ENCODE measurements at regions not wholly inside any gene's neighbourhood (a gene's known extent, or its start where the extent isn't known, plus 50 kb on each side); places are given as distances from the start of the nearest gene placed in this dataset.

DNA sequence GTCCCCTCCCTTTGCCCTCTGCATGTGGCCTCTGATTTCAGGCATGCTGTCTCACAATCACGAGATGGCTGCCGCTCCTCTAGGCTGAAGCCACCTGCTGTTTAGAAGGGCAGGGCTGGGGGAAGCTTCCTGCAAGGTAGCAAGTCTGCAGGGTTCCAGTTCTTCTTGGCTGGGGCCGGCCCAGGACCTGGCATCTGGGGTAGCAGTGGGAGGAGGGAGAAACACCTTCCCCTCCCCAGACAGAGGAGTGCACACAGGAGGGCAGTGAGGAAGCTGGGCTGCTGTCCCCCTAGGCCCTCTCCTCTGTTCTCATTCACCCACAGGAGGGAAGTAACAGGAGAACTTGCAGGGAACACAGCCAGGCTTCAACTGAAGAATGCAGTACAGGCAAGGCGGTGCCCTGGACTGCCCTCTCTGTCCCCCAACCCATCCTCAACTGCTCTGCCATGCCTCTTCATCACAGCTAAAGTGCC lies 345.9 kb upstream of the HS6ST1 start:
- no peak for TF ChIP-seq TP53 (CRISPR knock-in tag; IDR thresholded peaks at IDR 0.05)
- TF ChIP-seq ZNF219 (CRISPR knock-in tag; IDR thresholded peaks at IDR 0.05; ENCODE audit: borderline replicate concordance), result no peak
- TF ChIP-seq FOXK1 (CRISPR knock-in tag; IDR thresholded peaks at IDR 0.05), result peak; percentile 25; the same call in 1 of the 2 replicates
- 0 out of 2 replicates have a peak, but pooled peaks have one; percentile 27 for TF ChIP-seq SP1 (CRISPR knock-in tag; conservative IDR thresholded peaks at IDR 0.05)
- TF ChIP-seq ZNF232 (CRISPR knock-in tag; IDR thresholded peaks at IDR 0.05), result 0 out of 2 replicates have a peak, but pooled peaks have one; percentile 34
- 0 out of 2 replicates have a peak, but pooled peaks have one; percentile 42 for TF ChIP-seq SMAD3 (CRISPR knock-in tag; IDR thresholded peaks at IDR 0.05; ENCODE audit: borderline replicate concordance)
- TF ChIP-seq, protein P1, sequence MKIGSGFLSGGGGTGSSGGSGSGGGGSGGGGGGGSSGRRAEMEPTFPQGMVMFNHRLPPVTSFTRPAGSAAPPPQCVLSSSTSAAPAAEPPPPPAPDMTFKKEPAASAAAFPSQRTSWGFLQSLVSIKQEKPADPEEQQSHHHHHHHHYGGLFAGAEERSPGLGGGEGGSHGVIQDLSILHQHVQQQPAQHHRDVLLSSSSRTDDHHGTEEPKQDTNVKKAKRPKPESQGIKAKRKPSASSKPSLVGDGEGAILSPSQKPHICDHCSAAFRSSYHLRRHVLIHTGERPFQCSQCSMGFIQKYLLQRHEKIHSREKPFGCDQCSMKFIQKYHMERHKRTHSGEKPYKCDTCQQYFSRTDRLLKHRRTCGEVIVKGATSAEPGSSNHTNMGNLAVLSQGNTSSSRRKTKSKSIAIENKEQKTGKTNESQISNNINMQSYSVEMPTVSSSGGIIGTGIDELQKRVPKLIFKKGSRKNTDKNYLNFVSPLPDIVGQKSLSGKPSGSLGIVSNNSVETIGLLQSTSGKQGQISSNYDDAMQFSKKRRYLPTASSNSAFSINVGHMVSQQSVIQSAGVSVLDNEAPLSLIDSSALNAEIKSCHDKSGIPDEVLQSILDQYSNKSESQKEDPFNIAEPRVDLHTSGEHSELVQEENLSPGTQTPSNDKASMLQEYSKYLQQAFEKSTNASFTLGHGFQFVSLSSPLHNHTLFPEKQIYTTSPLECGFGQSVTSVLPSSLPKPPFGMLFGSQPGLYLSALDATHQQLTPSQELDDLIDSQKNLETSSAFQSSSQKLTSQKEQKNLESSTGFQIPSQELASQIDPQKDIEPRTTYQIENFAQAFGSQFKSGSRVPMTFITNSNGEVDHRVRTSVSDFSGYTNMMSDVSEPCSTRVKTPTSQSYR (CRISPR knock-in tag; IDR thresholded peaks at IDR 0.05), result peak; percentile 73
- TF ChIP-seq NFE2L1 (CRISPR knock-in tag; IDR thresholded peaks at IDR 0.05), result 0 out of 2 replicates have a peak, but pooled peaks have one; percentile 23
- ATAC-seq (peak; percentile 66), DNase-seq (ENCODE audit: low spot score) (peak; percentile 38)
- Mint-ChIP-seq H3K4me1 (peaks cover 15% of the 10 kb centered on the region), H3K36me3 (no peaks in the 10 kb centered on the region), H3K27ac (no peak overlapping the region), H3K4me3 (no peak overlapping the region), H3K27me3 (ENCODE audit: low read depth) (no peaks in the 10 kb centered on the region; the same call in 1 of the 2 replicates), H3K9me3 (peaks cover 4% of the 10 kb centered on the region; the same call in 1 of the 2 replicates)
- CTCF ChIA-PET, result interaction anchor here (1.7 kb wide), 1 partner anchor 17 kb away, joined by 4 read pairs; no protein-coding TSS in a partner anchor
- POLR2A ChIA-PET, result no interaction called here

DNA sequence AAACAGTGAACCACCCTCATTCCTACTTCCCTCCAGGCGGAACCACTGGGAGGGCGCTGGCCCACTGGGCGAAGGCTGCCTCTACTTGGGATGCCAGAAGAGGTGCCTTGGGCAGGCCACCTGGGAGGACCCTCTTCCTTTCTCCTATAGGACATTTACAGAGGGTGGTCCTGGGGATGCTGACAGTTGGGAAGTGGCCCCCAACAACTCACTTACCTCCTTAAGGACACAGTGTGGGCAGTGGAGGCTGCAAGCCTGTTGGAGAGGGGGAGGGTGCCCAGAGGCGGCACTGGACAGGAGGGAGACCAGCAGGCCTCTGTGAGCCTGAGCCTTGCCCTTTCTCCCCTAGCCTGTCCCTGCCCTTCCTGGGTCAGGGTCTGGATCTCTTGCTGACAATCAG lies 346.4 kb upstream of the HS6ST1 start:
- DNase-seq (ENCODE audit: low spot score) (no peak), ATAC-seq (no peak)
- no peak overlapping the region; the same call in 1 of the 2 replicates for H3K27ac Mint-ChIP-seq
- no peaks in the 10 kb centered on the region; the same call in 1 of the 2 replicates for H3K27me3 Mint-ChIP-seq (ENCODE audit: low read depth)
- ChIA-PET CTCF (interaction anchor here (1.7 kb wide), 1 partner anchor 16 kb away, joined by 4 read pairs; no protein-coding TSS in a partner anchor), POLR2A (no interaction called here)
- TF ChIP-seq ZBTB21 (CRISPR knock-in tag; IDR thresholded peaks at IDR 0.05; ENCODE audit: borderline replicate concordance) (no peak), FOXP1 (CRISPR knock-in tag; IDR thresholded peaks at IDR 0.05; ENCODE audit: borderline replicate concordance) (no peak), CDX4 (CRISPR knock-in tag; IDR thresholded peaks at IDR 0.05; ENCODE audit: borderline replicate concordance) (no peak), JAZF1 (CRISPR knock-in tag; IDR thresholded peaks at IDR 0.05) (no peak), CREB1 (CRISPR knock-in tag; IDR thresholded peaks at IDR 0.05) (no peak), ATF1 (CRISPR knock-in tag; IDR thresholded peaks at IDR 0.05) (no peak), TCF7 (CRISPR knock-in tag; IDR thresholded peaks at IDR 0.05; ENCODE audit: low read depth) (no peak), ETV6 (CRISPR knock-in tag; IDR thresholded peaks at IDR 0.05) (no peak), NFE2L1 (CRISPR knock-in tag; IDR thresholded peaks at IDR 0.05) (no peak), AFF4 (CRISPR knock-in tag; IDR thresholded peaks at IDR 0.05; ENCODE audit: borderline replicate concordance) (no peak), TEAD1 (CRISPR knock-in tag; IDR thresholded peaks at IDR 0.05) (no peak), MXD4 (CRISPR knock-in tag; IDR thresholded peaks at IDR 0.05; ENCODE audit: borderline replicate concordance) (no peak), FOXJ3 (CRISPR knock-in tag; IDR thresholded peaks at IDR 0.05; ENCODE audit: borderline replicate concordance) (no peak)
- TF ChIP-seq, protein P2, sequence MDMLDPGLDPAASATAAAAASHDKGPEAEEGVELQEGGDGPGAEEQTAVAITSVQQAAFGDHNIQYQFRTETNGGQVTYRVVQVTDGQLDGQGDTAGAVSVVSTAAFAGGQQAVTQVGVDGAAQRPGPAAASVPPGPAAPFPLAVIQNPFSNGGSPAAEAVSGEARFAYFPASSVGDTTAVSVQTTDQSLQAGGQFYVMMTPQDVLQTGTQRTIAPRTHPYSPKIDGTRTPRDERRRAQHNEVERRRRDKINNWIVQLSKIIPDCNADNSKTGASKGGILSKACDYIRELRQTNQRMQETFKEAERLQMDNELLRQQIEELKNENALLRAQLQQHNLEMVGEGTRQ (CRISPR knock-in tag; IDR thresholded peaks at IDR 0.05), result no peak
- TF ChIP-seq, protein P3, sequence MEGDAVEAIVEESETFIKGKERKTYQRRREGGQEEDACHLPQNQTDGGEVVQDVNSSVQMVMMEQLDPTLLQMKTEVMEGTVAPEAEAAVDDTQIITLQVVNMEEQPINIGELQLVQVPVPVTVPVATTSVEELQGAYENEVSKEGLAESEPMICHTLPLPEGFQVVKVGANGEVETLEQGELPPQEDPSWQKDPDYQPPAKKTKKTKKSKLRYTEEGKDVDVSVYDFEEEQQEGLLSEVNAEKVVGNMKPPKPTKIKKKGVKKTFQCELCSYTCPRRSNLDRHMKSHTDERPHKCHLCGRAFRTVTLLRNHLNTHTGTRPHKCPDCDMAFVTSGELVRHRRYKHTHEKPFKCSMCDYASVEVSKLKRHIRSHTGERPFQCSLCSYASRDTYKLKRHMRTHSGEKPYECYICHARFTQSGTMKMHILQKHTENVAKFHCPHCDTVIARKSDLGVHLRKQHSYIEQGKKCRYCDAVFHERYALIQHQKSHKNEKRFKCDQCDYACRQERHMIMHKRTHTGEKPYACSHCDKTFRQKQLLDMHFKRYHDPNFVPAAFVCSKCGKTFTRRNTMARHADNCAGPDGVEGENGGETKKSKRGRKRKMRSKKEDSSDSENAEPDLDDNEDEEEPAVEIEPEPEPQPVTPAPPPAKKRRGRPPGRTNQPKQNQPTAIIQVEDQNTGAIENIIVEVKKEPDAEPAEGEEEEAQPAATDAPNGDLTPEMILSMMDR (IDR thresholded peaks at IDR 0.05), result no peak
- H3K36me3 Mint-ChIP-seq, result no peaks in the 10 kb centered on the region
- H3K4me3 Mint-ChIP-seq, result no peak overlapping the region
- peaks cover 15% of the 10 kb centered on the region for H3K4me1 Mint-ChIP-seq
- no peaks in the 10 kb centered on the region for H3K9me3 Mint-ChIP-seq
